ENCODE measurements at regions not wholly inside any gene's neighbourhood (a gene's known extent, or its start where the extent isn't known, plus 50 kb on each side); places are given as distances from the start of the nearest gene placed in this dataset.

- DNase-seq = no peak
Measured at GRCh38 chr13:79803296-79803695, 322.3 kb downstream of the NDFIP2 start.

- DNase-seq = no peak
Measured at GRCh38 chr13:79802389-79803085, 321.6 kb downstream of the NDFIP2 start.

GRCh38 chr13:79799059-79799867, 318.3 kb downstream of the NDFIP2 start:
- DNase-seq = no peak

DNA sequence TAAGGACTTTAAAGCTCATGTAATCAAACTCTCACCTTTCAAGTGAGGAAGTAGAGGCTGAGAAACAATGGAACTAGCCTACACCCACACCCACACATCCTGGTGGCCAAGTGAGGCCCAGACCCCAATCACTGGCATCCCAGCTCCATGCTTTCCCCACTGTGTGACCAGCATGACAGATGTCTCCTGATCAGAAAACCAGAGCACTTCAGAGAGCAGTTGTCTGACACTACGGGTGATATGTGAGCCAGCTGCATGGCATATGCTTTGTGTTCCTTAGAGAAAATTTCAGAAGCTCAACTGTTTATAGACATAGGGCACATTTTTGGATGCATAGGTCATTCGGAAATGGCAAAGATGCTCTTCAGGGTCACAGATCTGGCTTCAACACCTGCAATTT, 315.2 kb downstream of the NDFIP2 start:
- DNase-seq = no peak

GRCh38 chr13:79794931-79795330, 314.0 kb downstream of the NDFIP2 start:
- no peak for DNase-seq

GRCh38 chr13:79792716-79793115, 311.8 kb downstream of the NDFIP2 start:
- no peak for DNase-seq

DNA sequence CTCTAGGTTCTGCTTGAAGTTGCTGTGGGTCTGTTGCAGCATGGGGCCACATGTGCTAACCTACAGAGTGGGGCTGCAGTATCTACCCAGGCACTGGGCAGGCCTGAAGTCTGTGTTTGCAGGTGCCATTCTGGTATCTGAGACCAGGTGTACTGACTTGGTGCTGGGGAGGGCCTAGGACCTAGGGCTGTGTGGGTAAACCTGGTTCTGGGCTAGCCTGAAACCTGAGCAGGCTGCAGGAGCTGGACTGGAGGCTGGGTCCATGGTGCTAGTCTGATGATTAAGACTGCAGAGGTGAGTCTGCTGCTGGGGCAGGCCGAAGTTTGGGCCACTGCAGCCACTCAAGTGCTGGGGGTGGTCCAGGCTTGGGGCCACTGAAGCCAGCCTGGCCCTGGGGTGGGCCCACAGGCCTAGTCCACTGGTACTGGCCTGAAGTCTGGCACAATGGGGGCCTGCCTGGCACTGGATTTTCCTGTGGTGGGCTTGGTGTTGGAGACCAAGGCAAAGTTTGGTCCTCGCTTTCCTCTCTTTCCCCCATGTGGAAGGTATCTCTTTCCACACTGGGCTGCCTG, 310.6 kb downstream of the NDFIP2 start:
- DNase-seq = no peak

DNA sequence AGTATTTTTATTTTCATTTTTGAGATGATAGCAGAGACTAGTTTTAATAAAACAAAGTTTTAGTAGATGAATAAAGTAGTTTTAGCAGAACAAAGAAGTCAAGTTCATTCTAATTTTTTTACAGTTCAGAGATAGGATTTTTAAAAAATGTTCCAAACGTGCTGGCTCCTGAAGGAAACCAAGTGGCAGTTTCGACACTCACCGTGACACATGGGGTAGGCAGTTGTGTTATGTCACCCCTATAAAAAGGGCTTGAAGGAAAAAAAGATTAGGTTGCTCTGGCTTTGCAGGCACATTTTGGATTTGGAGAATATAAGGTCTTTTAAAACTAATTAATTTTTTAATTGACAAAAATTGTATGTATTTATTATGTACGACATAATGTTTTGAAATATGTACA, 305.2 kb downstream of the NDFIP2 start:
- no peak for DNase-seq

- DNase-seq = no peak
Measured at GRCh38 chr13:79782541-79783205, 301.7 kb downstream of the NDFIP2 start.

DNA sequence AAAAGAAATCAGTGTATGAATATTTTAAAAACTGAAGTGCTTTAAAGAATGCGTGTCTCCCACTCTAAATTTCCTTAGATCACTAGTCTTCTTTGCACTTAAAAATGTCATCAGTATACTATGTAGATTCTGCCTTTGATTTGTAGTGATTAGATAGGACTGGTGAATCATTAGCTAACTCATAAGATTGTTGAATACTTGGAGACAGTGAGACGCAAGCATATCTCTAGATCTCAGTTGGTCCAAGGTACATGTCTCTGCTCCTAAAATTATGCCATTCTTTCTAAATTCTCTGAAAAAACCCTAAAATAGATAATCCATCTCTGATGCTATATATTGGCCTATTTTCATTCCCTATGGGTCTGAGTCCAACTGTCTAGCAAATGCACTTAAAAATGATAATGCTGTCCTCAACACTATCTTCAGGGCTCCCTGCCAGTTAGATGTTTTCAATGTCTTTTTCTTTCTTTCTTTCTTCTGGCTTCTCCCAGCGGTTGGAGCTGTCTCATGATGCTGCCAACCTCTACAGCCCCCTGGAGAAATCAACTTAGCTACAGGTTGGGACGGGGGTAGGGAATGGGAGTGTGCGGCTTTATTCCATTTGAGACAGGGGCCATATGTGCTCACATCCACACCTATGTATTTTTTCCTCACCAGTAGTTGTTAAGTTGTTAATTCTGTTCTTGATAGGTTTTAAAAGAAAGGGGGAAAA, 301.0 kb downstream of the NDFIP2 start:
- no peak for DNase-seq

- no peak for DNase-seq
Measured at GRCh38 chr13:79780240-79780639, 299.3 kb downstream of the NDFIP2 start.

DNA sequence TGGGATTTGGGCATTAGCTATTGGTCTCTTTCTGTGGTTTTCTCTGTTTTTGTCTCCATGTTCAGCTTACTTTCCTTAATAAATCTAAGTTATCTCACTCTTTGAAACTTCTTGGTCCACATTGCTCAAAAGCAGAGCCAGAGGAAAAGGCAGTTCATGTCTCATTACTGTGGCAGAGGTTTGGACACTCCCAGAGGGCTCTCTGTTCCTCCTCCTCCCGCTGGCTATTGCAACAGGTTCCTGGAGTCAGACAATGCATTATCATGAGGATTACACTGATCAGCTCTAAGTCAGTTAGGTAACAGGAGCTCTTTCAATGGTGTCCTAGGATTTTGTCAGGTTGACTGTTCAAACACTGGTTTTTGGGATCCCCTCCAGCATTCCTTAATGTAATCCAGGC, 298.8 kb downstream of the NDFIP2 start:
- no peak for DNase-seq

DNA sequence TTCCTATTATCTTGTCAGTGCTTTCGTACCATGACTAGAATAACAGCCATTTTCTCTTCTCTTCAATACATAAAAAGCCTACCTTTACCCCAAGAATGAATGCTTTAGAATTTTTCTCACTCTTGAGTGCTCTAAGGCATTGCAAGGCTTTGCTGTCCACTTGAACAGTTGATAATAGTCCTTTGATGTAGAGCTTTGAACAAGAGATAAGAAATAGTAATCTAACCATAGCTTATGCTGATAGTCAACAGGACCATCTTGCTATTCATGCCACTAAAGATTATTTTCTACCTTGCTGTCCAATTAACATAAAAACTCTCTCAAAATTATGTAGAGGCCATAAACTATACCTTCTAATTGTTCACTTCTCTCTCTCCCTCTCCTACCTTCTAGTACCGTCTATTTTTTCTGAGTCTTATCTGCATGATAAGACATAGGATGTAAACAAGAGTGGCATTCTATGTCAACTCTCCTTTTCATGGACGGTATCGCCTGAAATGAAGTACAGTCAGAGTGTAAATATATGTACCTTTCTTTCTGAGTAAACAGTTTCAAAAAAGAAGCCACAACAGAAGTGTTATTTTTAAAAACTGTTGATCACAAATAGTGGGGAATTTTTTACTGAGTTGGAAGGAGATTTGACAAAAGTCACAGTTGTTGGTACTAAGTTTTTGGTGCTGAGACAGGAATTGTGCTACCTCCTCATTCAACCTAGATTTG, 297.9 kb downstream of the NDFIP2 start:
- no peak for DNase-seq

DNA sequence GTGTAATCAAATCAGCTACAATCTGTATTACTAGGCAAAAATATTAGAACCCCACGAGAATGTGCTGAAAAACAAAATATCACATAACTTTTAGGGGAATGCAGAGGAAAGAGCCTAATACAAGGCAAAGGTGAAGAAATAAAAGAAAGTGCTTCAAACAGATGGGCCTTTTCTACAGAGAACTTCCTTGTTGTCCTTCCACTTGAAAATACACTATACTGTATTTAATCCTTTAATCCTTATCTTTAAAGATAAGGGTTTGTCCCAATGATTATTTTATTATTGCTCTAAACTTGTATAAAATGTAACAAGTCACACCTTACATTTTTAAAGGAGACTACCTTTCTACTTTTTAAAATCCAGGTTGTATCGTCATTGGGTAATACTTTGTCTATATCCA, 296.5 kb downstream of the NDFIP2 start:
- no peak for DNase-seq

GRCh38 chr13:79776531-79777295, 295.8 kb downstream of the NDFIP2 start:
- no peak for DNase-seq

- peak; percentile 8 for DNase-seq
Measured at GRCh38 chr13:79775830-79776229, 294.9 kb downstream of the NDFIP2 start.

- DNase-seq = no peak
Measured at GRCh38 chr13:79772811-79773210, 291.9 kb downstream of the NDFIP2 start.

GRCh38 chr13:79771493-79771892, 290.5 kb downstream of the NDFIP2 start:
- DNase-seq = no peak

GRCh38 chr13:79770056-79770455, 289.1 kb downstream of the NDFIP2 start:
- no peak for DNase-seq

DNA sequence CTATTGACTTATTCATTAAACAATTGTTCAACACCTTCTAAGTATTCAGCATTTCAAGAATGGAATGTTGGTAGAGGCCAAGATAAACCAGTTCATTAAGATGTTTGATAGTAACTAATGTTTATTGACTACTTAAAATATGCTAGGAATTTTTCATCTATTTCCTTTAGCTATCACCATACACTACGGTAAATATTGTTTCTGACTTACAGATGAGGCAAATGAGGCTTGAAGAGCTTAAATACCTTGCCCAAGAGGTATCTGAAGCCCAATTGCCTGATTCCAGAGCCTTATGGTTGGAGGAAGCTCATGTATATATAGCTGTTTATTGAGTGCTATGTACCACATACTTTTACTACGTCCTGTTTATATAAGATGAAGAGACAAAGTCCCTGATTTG, 286.2 kb downstream of the NDFIP2 start:
- no peak for DNase-seq

DNA sequence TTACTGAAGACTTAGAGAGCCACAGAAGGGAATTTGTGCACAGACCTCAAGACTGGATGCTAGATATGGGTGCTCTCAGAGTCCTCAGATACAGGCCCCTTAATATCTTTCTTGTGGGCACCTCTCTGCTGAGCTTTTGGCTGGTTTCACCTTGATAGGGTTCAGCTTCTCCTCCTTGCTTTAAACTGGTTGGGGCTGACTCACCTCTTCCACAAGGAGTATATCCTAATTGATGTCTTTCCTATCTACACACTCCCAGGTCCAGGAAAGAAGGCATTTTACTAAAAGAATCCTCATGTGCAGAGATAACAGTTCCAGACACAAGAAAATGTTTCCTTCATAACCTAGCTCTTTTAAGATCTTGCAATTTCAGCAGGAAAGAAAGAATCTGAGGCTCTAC, 284.4 kb downstream of the NDFIP2 start:
- no peak for DNase-seq
